ENCODE measurements at regions not wholly inside any gene's neighbourhood (a gene's known extent, or its start where the extent isn't known, plus 50 kb on each side); places are given as distances from the start of the nearest gene placed in this dataset.
A peak's percentile ranks its signal among the peaks of the same experiment; 100 is the strongest.

DNA sequence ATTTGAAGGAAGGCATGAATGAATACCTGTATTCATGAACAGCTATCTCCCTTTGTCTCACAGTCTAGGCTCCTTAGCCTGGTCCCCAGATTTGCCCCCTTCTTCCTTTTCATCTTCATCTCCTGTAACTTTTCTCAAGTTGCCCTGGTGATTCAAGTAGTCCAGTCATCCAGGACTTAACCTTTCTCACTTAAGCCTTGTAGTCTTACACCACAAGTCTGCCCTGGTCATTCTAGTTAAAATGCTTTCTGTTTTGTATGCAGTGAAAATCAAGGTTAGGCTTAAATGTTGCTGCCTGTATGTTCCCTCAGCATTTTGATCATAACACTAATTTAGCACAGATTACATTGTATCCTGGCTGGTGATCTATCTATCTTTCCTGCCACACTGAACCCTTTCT, 58.5 kb upstream of the SLC7A11 start:
- Histone ChIP-seq H3K56ac (ENCODE audit: extremely low read depth, insufficient read depth, low read length) (no peak overlapping the region), H3K36me3 (ENCODE audit: control insufficient read depth, insufficient read depth, low read length) (no peaks in the 10 kb centered on the region), H2AK5ac (ENCODE audit: low read depth, low read length) (no peak overlapping the region), H3K4me2 (ENCODE audit: low read depth, low read length) (no peak overlapping the region), H3K14ac (replicated peaks; ENCODE audit: low read depth, low read length) (no peak overlapping the region), H3K9me1 (ENCODE audit: insufficient read depth, low read length) (no peaks in the 10 kb centered on the region), H3K4me1 (ENCODE audit: control insufficient read depth, insufficient read depth, low read length) (no peaks in the 10 kb centered on the region), H4K91ac (ENCODE audit: insufficient read depth, low read depth, low read length) (no peak overlapping the region), H2AFZ (replicated peaks; ENCODE audit: low read length, poor library complexity) (no peak overlapping the region), H3K4ac (ENCODE audit: low read depth, low read length) (no peak overlapping the region), H2AK9ac (replicated peaks; ENCODE audit: low read depth, low read length, poor library complexity) (no peak overlapping the region), H3K23ac (ENCODE audit: low read depth, low read length) (no peak overlapping the region), H3K18ac (ENCODE audit: low read depth, low read length) (no peak overlapping the region), H2BK15ac (ENCODE audit: low read depth, low read length) (no peak overlapping the region), H4K5ac (ENCODE audit: low read depth, low read length) (no peak overlapping the region), H2BK120ac (ENCODE audit: low read depth, low read length) (no peak overlapping the region), H4K8ac (ENCODE audit: low read depth in 2 of 2, low read length in 2 of 2) (no peak overlapping the region), H3K9me3 (ENCODE audit: control insufficient read depth, insufficient read depth, low read length) (no peaks in the 10 kb centered on the region), H2BK20ac (ENCODE audit: low read depth, low read length) (no peak overlapping the region), H3K27ac (ENCODE audit: insufficient read depth, low read length) (no peak overlapping the region), H3K27me3 (ENCODE audit: control insufficient read depth, insufficient read depth, low read length) (no peaks in the 10 kb centered on the region), H3K4me3 (ENCODE audit: insufficient read depth, low read depth, low read length) (no peak overlapping the region), H4K20me1 (ENCODE audit: insufficient read depth, low read length) (no peaks in the 10 kb centered on the region), H3K9ac (ENCODE audit: low read depth, low read length) (no peak overlapping the region), H2BK5ac (ENCODE audit: low read depth, low read length, poor library complexity, severe bottlenecking) (no peak overlapping the region), H3K79me1 (ENCODE audit: low read depth in 1 of 2, low read length in 2 of 2) (no peaks in the 10 kb centered on the region)
- dilution Hi-C loops (cut with HindIII; ENCODE audit: low sequenced_read_pairs, unreplicated experiment), result no loop called here
- peak; percentile 41 for DNase-seq
- TF ChIP-seq MXI1 (IDR thresholded peaks at IDR 0.05; ENCODE audit: borderline replicate concordance, low read depth, low read length) (no peak), MAZ (IDR thresholded peaks at IDR 0.05; ENCODE audit: borderline replicate concordance, low read depth, low read length) (no peak), RCOR1 (IDR thresholded peaks at IDR 0.05; ENCODE audit: insufficient replicate concordance, low read length) (no peak), NFE2L2 (IDR thresholded peaks at IDR 0.05; ENCODE audit: low read depth, low read length) (no peak), CTCF (conservative IDR thresholded peaks at IDR 0.05; ENCODE audit: low read depth, low read length) (no peak), CEBPB (IDR thresholded peaks at IDR 0.05; ENCODE audit: low read depth, low read length) (no peak), FOS (IDR thresholded peaks at IDR 0.05; ENCODE audit: low read depth, low read length) (no peak)
- TF ChIP-seq, protein P1, sequence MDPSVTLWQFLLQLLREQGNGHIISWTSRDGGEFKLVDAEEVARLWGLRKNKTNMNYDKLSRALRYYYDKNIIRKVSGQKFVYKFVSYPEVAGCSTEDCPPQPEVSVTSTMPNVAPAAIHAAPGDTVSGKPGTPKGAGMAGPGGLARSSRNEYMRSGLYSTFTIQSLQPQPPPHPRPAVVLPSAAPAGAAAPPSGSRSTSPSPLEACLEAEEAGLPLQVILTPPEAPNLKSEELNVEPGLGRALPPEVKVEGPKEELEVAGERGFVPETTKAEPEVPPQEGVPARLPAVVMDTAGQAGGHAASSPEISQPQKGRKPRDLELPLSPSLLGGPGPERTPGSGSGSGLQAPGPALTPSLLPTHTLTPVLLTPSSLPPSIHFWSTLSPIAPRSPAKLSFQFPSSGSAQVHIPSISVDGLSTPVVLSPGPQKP (IDR thresholded peaks at IDR 0.05; ENCODE audit: borderline replicate concordance, low read depth, low read length), result no peak
- intact Hi-C loops (cut with micrococcal nuclease), result no loop called here
- ChIA-PET POLR2A (ENCODE audit: unreplicated experiment) (no interaction called here), CTCF (no interaction called here)
- no peak for ATAC-seq (ENCODE audit: low read depth)
- in situ Hi-C loops (cut with MboI; ENCODE audit: low sequenced_read_pairs), result no loop called here
- BruUV-seq (replicated peaks), result no TSS peak
